HG03039 (cell line): ENCODE measurements at regions not wholly inside any gene's neighbourhood (a gene's known extent, or its start where the extent isn't known, plus 50 kb on each side); places are given as distances from the start of the nearest gene placed in this dataset.
A peak's percentile ranks its signal among the peaks of the same experiment; 100 is the strongest.
"Not testable (repeated sequence)": the region's sequence is repeated elsewhere in the genome, so short reads cannot be mapped to it uniquely, and the experiment has no call there.

Source experiments
- ATAC-seq: cut with Tn5 transposase; IDR thresholded peaks from one replicate; pipeline ENCODE4 v1.9.1; 2021; ENCODE audit warnings: mild to moderate bottlenecking, moderate library complexity; ENCODE audit not compliant: unreplicated experiment

DNA sequence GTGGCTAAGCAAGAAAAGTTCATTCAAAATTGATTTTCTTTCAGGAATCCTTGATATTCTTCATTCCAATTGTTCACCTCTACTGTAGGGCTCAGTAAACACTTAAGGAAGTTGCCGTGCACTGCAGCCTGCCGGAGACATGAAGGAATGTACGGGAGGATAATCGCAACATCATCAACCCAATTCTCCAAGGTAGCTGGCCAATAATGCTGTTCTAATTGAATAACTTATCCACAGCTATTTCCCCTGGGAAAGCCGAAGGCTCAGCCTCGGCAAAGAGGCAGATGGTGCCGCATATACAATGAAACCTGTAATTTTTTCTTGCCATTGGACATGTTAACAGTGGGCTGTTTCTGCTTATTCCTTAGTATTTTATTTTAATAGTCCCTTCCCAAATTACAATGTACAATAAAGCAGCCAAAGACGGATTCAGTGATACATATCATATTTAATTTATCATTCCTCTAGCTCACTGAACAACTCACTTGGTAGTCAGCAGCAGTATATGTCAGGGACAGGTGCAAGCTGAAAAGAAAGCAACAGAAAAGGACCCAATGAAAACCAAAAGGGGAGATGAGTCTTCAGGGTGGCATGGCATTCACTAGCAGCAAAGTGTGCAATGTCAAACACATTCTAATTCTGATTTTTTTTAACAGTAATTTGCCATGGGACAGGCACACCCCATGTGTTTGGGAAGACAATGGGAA lies 420.5 kb upstream of the KLF12 start:
- ATAC-seq, result no peak

GRCh38 chr13:74550039-74550438 lies 415.8 kb upstream of the KLF12 start:
- ATAC-seq, result no peak

GRCh38 chr13:74536649-74537048 lies 402.4 kb upstream of the KLF12 start:
- not testable (repeated sequence) for ATAC-seq

GRCh38 chr13:74533226-74533625 lies 399.0 kb upstream of the KLF12 start:
- no peak for ATAC-seq

DNA sequence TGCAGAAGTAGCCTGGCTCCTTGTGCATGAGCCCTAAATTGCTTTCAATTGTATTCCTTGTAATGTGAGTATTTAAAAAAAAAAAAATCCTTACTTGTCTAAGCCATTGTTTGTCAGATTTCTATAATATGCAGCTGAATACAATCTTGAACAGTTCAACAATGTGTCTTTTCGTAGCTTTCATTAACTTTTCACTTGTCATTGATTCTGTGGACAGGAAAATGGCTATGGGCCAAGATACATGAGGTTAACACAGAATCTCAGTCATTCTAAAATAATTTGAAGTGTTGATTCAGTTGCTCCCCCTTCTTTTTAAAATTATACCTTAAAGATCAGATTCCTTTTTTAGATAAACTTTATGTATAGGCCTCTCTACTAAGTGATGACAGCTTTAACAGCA lies 395.8 kb upstream of the KLF12 start:
- ATAC-seq, result no peak

- ATAC-seq, result no peak
Measured at GRCh38 chr13:74528734-74529513, 394.7 kb upstream of the KLF12 start.

- ATAC-seq, result no peak
Measured at GRCh38 chr13:74523057-74523456, 388.9 kb upstream of the KLF12 start.

DNA sequence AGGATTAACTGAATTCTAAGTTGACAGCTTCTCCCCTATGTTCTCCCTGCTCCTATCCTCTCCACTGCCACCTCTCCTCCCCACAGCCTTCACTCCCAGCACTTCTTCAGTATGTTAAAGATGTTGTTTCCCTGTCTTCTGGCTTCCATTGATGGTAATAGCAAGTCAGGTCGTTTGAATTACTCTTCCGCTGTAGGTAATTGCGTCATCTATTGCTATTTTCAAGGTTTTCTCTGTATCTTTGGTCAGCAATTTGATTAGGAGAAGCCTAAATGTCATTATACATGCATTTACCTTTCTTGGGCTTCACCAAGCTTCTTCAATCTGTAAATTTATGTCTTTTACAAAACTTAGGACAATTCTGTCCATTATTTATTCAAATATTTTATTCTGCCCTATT lies 377.3 kb upstream of the KLF12 start:
- ATAC-seq, result no peak

- ATAC-seq, result no peak
Measured at GRCh38 chr13:74487091-74487722, 353.0 kb upstream of the KLF12 start.

DNA sequence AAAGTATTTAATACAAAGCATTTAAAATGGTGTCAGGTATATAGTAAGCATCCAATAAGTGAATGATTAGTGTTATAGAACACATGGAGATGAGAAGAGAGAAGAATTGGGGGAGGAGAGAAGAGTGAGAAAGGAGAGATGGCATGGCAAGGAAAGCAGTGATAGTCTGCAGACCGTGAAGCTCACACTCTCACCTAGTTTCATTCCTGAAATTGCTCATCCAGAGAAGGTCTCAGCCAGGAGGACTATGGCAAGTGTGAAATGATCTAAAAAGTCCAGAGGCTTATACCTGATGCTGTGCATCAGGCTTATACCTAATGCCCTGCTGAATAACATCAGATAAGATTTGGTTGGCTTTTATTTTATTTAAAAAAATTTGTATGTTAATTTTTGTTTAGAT lies 351.6 kb upstream of the KLF12 start:
- ATAC-seq, result peak; percentile 76

DNA sequence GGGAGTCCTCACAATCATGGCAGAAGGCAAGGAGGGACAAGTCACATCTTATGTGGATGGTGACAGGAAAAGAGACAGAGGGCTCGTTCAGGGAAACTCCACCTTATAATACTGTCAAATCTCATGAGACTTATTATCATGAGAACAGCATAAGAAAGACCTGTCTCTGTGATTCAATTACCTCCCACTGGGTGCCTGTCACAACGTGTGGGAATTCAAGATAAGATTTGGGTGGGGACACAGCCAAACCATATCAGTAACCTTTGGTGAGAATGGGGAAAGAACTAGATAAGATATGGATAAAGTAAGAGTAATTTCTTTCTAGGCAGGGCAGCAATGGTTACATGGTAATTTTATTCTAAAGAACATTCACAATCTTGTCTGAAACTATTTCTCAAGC lies 344.9 kb upstream of the KLF12 start:
- ATAC-seq, result no peak

DNA sequence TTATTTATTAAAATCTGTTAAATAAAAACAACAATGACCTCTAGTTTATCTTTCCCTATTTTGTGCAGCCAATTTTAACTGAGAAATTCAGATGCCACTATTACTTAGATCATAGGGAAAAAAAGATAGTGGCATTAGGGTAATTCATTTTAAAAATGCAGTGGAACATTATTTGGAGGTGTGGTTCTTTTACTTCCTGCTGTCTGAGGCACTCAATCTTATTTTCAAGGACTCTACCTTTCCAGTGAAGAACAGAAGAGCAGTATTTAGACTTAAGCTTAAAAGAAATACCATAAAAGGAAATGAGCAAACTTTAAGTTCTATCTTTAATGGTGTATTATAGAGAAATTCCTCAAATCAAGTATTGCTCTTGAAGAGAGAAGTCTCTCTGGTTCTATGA lies 342.6 kb upstream of the KLF12 start:
- no peak for ATAC-seq

- ATAC-seq, result no peak
Measured at GRCh38 chr13:74476365-74476764, 342.2 kb upstream of the KLF12 start.

GRCh38 chr13:74466864-74467263 lies 332.7 kb upstream of the KLF12 start:
- ATAC-seq, result no peak

GRCh38 chr13:74466020-74466419 lies 331.8 kb upstream of the KLF12 start:
- ATAC-seq, result no peak

GRCh38 chr13:74465271-74465670 lies 331.1 kb upstream of the KLF12 start:
- ATAC-seq, result no peak

DNA sequence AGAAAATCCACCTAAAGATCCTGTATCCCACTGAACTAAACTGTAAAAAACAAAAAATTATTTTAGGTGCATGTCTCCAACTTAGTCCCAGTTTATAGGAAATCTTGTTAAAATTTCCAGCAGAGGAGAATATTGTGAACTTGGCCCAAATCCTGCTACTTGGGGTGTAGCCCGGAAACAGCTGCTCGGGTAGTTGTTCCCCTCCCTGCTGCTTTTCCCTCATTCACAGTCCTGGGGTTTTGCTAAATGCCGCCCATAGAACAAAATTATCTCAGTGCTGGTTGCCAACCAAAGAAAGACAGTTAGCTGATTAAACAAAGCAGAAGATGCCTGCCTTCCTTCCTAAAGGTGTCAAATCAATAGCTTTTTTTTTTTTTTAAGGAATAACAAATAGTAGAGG lies 330.5 kb upstream of the KLF12 start:
- no peak for ATAC-seq

GRCh38 chr13:74461011-74461410 lies 326.8 kb upstream of the KLF12 start:
- no peak for ATAC-seq

DNA sequence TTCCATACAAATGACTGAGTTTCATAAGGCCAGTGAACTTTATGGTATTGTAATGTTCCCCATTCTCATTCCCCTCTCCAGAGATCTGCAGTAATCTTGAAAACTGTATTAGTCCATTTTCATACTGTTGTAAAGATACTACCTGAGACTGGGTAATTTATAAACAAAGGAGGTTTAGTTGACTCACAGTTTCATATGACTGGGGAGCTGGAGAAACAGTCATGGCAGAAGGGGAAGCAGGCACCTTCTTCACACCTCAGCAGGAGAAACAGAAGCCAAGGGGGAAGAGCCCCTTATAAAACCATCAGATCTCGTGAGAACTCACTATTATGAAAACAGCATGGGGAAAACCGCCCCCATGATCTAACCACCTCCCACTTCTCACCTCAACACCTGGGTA lies 318.7 kb upstream of the KLF12 start:
- ATAC-seq, result no peak

DNA sequence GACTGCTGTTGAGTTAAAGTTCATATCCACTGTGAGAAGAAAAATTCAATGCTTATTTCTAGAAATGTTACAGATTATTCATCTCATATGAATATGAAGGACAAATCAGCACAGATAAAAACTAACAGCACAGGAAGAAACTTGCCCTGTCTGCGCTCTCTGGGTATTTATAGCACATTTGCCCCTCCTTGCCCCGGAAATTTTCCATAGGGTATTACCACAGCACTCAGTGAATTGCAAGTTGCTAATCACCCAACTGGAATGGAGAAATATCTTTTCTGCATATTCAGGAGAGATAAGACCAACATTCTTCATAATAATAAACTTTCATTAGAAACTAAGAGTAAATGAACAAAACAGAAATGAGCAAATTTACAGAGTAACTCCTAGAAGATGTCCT lies 318.0 kb upstream of the KLF12 start:
- ATAC-seq, result no peak

DNA sequence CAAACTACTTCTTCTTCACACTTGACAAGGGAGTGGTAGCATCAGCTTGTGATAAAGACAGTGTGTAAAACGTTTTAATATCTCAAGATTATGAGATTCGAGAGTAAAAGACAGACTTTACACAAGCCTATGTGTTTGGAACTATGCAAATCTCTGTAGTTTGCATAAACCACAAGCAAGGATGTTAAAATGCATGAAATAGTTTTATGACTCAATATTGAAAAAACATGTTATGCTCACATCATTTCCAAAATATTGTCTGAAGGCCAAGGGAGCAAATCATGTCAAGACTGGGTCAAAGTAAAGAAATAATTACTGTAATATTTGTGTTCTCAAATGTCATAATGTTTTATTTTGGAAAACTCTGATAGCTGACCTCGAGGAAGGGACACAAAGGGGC lies 316.8 kb upstream of the KLF12 start:
- ATAC-seq, result no peak

- ATAC-seq, result no peak
Measured at GRCh38 chr13:74450525-74450845, 316.3 kb upstream of the KLF12 start.
